ENCODE measurements at regions not wholly inside any gene's neighbourhood (a gene's known extent, or its start where the extent isn't known, plus 50 kb on each side); places are given as distances from the start of the nearest gene placed in this dataset.
"Not testable (repeated sequence)": the region's sequence is repeated elsewhere in the genome, so short reads cannot be mapped to it uniquely, and the experiment has no call there.

- not testable (repeated sequence) for DNase-seq
Observed at GRCh38 chr13:109269381-109269780, 517.0 kb downstream of the IRS2 start.

GRCh38 chr13:109268492-109268891, 517.9 kb downstream of the IRS2 start:
- not testable (repeated sequence) for DNase-seq

- DNase-seq, result not testable (repeated sequence)
Observed at GRCh38 chr13:109267400-109267799, 519.0 kb downstream of the IRS2 start.

- not testable (repeated sequence) for DNase-seq
Observed at GRCh38 chr13:109265438-109265742, 521.0 kb downstream of the IRS2 start.

GRCh38 chr13:109264603-109265437, 521.6 kb downstream of the IRS2 start:
- DNase-seq, result not testable (repeated sequence)

- DNase-seq, result not testable (repeated sequence)
Observed at GRCh38 chr13:109257761-109258157, 528.6 kb downstream of the IRS2 start.
